ENCODE measurements at regions not wholly inside any gene's neighbourhood (a gene's known extent, or its start where the extent isn't known, plus 50 kb on each side); places are given as distances from the start of the nearest gene placed in this dataset.

DNA sequence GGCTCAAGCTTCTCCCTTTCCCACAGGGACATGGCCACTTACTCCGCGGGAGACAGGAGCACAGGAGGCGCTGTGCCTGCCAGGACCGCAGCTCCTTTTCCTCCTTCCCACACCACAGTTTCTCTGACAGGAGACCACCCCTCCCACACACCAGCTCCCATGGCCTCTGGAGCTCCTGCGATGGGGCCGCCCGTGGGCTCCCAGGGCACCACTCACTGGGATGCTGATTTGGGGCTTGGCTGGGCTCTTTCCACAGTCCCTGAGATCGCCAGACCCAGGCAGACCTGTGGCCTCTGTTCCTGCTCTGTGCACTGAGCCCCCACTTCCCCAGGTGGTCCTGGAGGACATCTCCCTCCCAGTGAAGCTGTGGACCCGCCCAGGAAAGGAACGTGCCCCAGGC lies 226.9 kb upstream of the SHH start:
- TF ChIP-seq, protein P1, sequence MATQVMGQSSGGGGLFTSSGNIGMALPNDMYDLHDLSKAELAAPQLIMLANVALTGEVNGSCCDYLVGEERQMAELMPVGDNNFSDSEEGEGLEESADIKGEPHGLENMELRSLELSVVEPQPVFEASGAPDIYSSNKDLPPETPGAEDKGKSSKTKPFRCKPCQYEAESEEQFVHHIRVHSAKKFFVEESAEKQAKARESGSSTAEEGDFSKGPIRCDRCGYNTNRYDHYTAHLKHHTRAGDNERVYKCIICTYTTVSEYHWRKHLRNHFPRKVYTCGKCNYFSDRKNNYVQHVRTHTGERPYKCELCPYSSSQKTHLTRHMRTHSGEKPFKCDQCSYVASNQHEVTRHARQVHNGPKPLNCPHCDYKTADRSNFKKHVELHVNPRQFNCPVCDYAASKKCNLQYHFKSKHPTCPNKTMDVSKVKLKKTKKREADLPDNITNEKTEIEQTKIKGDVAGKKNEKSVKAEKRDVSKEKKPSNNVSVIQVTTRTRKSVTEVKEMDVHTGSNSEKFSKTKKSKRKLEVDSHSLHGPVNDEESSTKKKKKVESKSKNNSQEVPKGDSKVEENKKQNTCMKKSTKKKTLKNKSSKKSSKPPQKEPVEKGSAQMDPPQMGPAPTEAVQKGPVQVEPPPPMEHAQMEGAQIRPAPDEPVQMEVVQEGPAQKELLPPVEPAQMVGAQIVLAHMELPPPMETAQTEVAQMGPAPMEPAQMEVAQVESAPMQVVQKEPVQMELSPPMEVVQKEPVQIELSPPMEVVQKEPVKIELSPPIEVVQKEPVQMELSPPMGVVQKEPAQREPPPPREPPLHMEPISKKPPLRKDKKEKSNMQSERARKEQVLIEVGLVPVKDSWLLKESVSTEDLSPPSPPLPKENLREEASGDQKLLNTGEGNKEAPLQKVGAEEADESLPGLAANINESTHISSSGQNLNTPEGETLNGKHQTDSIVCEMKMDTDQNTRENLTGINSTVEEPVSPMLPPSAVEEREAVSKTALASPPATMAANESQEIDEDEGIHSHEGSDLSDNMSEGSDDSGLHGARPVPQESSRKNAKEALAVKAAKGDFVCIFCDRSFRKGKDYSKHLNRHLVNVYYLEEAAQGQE (IDR thresholded peaks at IDR 0.05) = no peak
- TF ChIP-seq RAD21 (IDR thresholded peaks at IDR 0.05) = no peak
- TF ChIP-seq, protein P2, sequence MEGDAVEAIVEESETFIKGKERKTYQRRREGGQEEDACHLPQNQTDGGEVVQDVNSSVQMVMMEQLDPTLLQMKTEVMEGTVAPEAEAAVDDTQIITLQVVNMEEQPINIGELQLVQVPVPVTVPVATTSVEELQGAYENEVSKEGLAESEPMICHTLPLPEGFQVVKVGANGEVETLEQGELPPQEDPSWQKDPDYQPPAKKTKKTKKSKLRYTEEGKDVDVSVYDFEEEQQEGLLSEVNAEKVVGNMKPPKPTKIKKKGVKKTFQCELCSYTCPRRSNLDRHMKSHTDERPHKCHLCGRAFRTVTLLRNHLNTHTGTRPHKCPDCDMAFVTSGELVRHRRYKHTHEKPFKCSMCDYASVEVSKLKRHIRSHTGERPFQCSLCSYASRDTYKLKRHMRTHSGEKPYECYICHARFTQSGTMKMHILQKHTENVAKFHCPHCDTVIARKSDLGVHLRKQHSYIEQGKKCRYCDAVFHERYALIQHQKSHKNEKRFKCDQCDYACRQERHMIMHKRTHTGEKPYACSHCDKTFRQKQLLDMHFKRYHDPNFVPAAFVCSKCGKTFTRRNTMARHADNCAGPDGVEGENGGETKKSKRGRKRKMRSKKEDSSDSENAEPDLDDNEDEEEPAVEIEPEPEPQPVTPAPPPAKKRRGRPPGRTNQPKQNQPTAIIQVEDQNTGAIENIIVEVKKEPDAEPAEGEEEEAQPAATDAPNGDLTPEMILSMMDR (IDR thresholded peaks at IDR 0.05; ENCODE audit: low read depth, low read length, missing input control) = no peak
- TF ChIP-seq SP1 (IDR thresholded peaks at IDR 0.05) = no peak
- TF ChIP-seq HNF4G (IDR thresholded peaks at IDR 0.05) = no peak
